ENCODE measurements at regions not wholly inside any gene's neighbourhood (a gene's known extent, or its start where the extent isn't known, plus 50 kb on each side); places are given as distances from the start of the nearest gene placed in this dataset.

DNA sequence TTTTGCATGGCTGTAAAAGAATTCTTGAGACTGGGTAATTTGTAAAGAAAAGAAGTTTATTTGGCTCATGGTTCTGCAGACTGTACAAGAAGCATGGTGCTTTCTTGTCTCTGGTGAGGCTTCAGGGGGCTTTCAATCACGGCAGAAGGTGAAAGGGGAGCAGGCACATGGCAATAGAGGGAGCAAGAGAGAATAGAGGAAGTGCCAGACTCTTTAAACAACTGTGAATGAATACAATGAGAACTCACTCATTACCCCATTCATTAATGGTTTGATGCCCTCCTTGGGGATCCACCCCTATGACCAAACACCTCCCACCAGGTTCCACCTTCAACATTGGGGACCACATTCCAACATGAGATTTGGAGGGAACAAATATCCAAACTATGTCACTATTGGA is 463.5 kb downstream of the MTX2 start:
- DNase-seq (ENCODE audit: low read depth): no peak

DNA sequence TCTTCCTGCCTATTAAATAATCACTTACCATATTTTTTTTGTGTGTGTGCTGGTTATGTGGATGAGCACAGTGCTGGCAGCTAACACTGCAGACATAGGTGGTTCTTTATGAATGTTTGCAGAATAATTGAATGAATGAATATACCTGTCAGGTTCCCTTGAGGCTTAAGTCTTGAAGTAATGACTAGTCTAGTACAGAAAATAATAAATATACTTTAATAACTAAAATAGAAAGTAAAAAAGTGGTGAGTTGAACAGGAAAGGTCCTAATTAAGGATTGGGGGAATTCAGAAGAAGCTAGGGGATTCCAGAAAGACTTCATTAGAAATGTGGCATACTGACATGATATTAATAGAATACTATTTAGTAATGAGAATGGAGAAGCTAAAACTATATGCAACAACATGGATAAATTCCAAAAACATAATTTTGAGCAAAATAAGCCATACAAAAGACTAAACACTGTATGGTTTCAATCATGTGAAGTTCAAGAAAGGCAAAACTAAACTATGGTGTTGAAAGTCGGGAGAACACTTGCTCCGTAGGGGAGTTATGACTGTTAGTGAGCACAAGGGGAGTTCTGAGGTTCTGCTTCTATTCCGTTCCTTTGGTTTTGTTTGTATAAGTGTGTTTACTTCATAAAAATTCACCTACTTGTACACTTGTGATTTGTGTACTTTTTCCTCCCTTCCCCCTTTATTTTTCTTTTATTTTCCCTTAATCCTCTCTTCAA is 464.6 kb downstream of the MTX2 start:
- DNase-seq (ENCODE audit: low read depth): no peak

DNA sequence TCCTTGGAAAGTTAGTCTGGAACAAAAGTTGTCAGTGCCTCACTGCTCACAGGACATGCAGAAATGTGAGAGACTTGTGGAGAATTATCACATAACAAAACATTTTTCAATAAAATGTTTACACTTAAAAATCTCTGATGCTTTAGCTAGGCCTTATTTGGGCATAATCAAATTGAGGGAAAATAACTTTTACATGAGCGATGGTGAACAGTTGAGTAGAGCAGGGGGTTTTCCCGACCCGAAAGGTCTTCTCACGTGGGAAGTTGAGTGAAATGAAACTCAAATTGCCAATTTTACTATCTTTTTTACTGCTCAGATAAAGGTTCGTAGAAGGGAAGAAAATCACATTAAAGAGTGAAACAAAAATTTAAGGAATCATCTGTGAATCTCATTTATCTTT is 465.6 kb downstream of the MTX2 start:
- no peak for DNase-seq (ENCODE audit: low read depth)

DNA sequence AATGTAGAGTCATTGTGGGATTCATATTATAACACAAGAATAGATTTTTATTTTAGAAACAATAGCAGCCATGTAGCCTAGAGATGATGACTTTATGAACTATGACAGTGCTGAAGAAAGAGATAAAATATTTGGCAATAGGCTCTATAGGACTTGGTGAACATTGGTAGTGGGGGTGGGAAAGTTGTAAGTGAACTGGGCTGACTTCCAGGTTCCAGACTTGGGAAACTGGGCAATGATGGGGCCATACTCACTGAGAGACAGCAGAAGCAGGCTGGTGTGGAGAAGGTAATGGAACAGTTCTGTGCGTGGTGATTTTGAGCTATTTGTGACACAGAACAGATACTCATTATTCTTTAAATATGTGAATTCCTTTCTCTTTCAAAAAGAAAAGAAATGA is 470.3 kb upstream of the HNRNPA3 start:
- no peak for DNase-seq (ENCODE audit: low read depth)

DNA sequence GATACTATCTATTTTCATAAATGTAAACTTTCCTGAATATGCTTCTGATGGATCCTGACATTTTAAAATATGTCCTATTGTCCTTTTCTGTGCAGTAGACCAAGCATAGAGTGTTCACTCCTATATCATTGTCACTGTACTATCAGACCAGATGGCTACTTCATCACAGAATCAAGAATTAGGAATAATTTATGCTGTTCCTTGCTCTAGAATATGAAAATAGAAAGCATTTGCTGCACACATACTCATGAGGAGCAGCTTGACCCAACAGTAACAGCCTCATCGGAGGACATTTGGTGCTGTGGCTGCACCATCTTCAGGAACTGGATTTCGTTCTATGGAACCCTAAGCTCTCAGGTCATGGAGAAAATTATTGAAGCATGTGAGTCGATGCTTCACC is 468.9 kb upstream of the HNRNPA3 start:
- no peak for DNase-seq (ENCODE audit: low read depth)

- no peak for DNase-seq (ENCODE audit: low read depth)
Observed at GRCh38 chr2:176744146-176744545, 468.4 kb upstream of the HNRNPA3 start.

DNA sequence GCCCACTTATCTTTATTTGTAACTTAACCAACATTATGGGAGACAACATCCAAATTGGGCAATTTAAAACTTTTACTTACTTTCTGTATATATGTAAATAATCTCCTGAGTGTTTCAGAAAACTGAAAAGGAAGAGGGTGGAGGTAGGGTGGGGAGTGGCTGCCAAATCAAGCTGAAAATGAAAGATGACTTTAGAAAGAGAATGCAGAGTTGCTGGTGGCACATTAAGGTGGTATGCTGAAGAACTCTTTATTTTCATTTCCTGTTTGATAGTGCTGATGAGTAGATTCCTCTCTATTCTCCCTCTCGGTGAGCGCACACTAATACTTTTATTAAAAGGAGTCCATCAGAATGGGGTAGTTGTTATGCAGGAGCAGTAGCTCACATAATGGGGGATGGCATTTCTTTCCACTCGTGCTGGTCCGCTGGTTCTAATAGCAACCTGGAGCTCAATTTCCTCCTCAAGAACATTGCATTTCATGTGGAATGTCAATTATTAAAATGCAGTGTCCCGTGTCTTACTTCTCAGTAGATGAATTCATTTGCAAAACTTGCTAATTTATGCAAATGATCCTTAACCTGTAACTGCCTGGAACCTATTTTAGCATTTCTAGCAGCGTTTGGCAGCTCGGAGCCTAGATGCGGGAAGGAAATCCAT is 466.9 kb upstream of the HNRNPA3 start:
- no peak for DNase-seq (ENCODE audit: low read depth)

DNA sequence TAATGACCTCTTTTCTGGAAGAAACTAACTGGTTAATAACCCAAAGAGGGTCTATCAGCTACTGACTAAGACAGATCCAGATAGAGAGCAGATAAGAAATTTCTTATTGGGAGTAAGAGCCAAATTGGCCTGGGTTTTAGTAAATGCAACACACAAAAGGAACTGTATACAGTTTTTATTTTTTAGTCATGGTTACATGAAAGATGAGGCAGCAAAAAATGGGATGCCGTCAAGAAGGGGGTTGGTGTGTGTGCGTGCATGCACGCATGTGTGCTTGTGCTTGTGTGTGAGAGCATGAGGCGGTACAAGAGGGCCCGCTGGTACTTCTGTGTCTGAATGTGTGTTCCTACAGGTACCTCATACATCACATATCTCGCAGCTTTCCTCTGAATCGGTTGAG is 466.2 kb upstream of the HNRNPA3 start:
- DNase-seq (ENCODE audit: low read depth): no peak

- DNase-seq (ENCODE audit: low read depth): no peak
Observed at GRCh38 chr2:176747506-176747905, 465.1 kb upstream of the HNRNPA3 start.

DNA sequence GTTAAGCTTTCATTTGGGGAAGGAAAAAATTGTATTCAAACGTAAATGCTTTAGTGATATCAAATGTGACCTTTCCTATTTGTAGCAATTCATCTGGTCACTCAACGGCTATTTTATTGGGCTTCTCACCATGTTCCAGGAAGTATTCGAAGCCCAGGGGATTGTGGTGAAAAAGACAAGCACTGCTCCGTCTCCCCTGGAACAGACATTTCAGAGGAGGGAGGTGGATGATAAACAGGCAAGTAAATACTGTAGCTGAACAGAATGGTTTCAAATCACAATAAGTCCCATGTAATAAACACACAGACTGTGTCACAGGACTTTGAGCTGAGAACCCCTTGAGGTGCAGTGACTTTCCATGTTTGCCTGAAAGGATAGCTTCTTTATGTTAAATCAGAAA is 464.7 kb upstream of the HNRNPA3 start:
- DNase-seq (ENCODE audit: low read depth): no peak

DNA sequence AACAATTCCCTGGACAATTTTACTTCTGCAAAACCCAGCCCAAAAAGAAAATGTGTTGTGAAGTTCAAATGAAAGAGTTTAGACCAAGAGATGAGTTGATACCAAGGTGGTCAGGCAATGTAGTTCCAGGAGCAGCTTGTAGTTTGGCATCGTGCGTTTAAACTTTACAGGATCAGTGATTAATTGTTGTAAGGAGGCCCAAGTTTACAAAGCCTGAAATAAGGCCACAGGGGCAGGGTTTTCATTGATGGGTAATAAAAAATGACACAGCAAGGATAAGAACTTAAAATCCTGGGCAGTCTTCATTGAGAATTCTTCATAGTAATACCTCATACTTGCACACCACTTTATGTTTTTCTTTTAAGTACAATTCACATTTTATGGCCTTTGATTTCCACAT is 463.9 kb upstream of the HNRNPA3 start:
- DNase-seq (ENCODE audit: low read depth): no peak

DNA sequence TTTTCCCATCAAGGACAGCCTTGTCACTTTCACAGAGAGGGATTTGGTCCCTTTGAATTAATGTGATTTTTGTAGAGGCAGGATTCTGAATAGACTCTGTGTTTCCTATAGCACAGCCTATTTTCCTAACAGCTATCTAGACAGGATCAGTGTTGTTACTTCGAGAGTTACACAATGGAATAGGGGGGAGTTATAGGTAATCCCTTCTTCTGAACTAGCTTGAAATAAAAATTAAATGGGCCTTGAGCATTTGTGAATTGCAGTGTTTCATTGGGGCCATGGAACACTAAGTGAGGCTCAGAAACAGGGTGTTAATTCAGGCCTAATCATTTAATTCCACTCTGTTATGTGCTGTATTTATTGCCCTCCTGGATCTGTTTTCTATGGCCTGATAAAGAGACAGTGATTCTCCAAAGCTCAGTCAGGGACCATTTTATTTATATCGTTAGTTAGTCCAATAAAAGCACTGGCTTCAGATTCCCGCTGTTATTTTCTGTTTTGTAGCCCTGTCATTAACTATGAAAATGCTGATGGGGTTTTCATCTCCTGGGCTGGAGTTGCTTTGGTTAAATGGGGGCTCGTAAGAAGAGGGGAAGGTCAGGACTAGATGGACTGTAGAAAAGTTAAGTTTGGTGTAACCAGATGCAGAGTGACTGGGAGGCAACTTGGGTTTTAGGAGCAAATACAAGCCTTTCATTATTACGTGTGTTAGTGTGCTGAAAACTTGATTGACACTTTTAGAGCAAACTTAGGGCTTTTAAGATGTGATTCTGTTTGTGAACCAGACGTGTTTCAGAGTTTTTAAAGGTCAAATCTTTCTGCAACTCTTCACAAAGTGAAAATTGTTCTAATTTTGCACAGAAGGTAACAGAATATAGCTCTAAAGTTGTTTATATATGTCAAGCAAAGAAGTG is 461.0 kb upstream of the HNRNPA3 start:
- DNase-seq (ENCODE audit: low read depth): no peak

DNA sequence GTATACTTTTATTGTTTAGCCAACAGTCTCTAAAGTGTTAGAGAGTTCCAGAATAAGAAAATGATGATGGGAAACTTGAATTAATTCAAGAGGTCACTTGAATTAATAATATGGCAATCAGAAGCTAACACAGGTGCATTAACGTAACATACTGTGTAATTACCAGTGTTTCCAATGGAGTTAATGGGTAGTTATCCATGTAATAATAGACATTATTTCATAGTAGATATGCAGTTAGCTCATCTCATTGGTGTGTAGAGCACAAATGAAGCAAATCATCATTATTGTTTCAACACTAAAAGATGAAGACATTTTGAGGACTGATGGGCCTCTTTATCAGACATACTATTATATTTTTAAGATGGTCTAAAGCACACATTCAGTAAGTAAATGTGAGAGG is 460.3 kb upstream of the HNRNPA3 start:
- DNase-seq (ENCODE audit: low read depth): no peak

DNA sequence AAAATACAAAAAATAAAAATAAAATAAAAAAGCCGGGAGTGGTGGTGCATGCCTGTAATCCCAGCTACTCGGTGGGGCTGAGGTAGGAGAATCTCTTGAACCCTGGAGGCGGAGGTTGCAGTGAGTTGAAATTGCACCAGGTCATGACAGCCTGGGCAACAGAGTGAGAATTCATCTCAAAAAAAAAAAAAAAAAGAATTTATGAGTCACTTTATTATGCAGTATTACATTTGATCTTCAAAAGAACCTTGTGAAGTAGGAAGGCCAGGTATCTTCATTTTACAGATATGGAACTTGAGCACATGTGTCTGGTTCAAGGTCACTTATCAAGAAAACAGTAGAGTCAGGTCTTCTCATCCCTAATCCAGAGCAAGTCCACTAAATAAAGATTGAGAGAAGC is 459.4 kb upstream of the HNRNPA3 start:
- DNase-seq (ENCODE audit: low read depth): no peak

DNA sequence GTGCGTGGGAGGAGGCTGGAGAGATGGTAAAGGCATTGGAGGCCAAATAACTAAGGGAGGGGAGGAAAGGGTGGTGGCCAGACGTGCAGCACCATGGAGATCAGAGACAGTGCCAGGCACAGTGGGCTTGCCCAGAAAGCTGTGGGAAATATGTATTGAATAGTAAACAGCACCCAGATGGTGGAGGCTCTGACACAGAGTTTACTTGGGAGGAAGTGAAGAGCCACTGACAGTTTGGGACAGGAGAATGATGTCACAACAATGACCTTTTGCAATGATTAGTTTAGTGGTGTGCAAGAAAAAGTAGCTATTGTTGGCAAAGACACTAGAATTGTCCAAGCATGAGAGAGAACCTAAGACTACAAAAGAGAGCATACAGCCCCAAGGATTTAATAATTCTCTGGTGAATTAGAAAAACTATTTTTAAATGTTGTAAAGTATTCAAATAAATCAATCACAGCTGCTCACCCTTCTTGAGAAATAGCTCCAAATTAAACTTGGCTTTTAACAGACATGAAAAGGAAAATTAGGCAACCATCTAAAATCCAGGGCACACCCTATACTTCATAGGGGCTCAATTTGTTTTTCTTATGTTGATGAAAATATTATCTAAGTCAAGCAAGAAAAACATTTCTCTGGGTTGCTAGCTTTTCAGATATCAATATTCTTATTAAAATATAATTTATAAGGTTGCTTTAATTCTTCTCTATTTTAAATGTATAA is 458.7 kb upstream of the HNRNPA3 start:
- DNase-seq (ENCODE audit: low read depth): no peak

GRCh38 chr2:176755537-176756135 is 457.0 kb upstream of the HNRNPA3 start:
- no peak for DNase-seq (ENCODE audit: low read depth)

GRCh38 chr2:176758426-176758825 is 454.2 kb upstream of the HNRNPA3 start:
- no peak for DNase-seq (ENCODE audit: low read depth)

- no peak for DNase-seq (ENCODE audit: low read depth)
Observed at GRCh38 chr2:176760439-176760838, 452.2 kb upstream of the HNRNPA3 start.

DNA sequence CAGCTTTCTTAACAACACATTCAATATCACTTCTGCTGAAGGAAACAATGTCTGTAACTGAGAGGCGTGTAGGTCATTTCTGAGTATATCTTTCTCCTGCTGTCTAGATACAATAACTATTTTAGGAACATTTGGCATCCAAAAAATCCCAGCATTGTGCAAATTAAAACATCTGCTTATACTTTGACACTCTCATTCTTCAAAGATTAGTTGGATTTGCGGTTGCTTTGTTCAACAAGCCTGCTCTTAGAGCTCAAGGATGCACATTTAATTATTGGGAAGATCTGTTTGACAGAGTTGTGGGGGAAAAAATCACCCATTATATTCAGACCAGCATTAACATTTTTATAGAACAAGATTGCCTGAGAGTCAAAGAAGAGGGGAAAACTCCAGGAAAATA is 449.5 kb upstream of the HNRNPA3 start:
- DNase-seq (ENCODE audit: low read depth): no peak

DNA sequence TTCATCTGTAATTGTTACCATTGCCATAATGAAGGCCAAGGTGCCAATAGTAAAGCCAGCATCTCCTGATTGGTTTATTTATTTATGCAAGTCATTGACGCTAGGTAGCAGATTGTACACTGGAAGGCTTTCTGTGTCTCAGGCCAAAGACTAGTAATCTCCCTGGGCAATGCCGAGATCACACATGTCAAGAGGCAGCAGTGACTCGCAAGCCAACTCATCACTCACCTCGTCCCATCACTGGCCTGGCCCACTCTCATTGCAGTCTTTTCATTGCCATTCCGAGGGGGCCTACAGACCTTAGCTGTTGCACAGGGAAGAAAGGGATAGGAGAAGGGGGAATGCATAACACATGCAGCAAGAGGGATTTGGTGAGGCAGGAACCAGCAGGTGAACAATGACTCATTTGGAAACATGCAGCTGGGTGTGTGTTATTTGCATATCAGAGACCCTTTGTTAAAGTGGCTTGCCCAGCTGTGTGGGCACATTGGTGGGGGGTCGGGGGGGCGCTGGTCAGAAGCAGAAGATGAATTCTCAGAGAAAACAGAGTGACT is 448.7 kb upstream of the HNRNPA3 start:
- DNase-seq (ENCODE audit: low read depth): no peak

GRCh38 chr2:176764921-176765320 is 447.7 kb upstream of the HNRNPA3 start:
- DNase-seq (ENCODE audit: low read depth): no peak

DNA sequence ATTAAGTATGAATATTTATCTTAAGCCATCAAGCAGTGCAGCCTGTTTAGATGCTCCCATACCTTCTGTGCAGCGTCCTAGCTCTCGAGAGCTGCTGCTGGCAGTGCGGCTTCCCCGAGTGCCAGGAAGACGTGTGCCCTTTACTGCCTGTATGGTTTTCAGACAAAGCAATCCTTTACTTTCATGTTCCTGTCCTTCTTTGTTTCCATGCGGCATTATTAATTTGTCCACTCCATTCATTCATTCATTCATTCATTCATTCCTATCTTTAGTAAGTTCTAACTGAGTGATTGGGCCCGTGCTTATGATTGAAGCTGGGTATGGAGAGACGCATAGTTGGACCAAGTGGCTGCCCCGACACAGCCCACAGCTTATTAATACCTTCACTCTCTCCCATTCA is 446.6 kb upstream of the HNRNPA3 start:
- no peak for DNase-seq (ENCODE audit: low read depth)
